BJ (cell line): ENCODE measurements at regions not wholly inside any gene's neighbourhood (a gene's known extent, or its start where the extent isn't known, plus 50 kb on each side); places are given as distances from the start of the nearest gene placed in this dataset.
A peak's percentile ranks its signal among the peaks of the same experiment; 100 is the strongest.

Experiments used
- CTCF ChIA-PET: fragments of 350-600 bp; formaldehyde crosslinking; extraction: SDS; loops from one replicate; lab custom pipeline; 2021; ENCODE audit warnings: antibody characterized with exemption, inconsistent platforms; lab: Yijun Ruan, JAX
- POLR2A ChIA-PET: fragments of 300-600 bp; sonication (Branson Sonifier 250); formaldehyde crosslinking; extraction: SDS; loops from one replicate; lab custom pipeline; 2021; ENCODE audit warnings: antibody characterized with exemption; lab: Charles Lee
- DNase-seq: peaks from one replicate; pipeline ENCODE4 v3.0.0-alpha.2; 2011; ENCODE audit warnings: low read depth
- H3K27me3 ChIP-seq: 2 replicates; pipeline ENCODE4 v1.6.0; 2011; ENCODE audit warnings: low read length; ENCODE audit not compliant: control insufficient read depth, insufficient read depth
- H3K36me3 ChIP-seq: 2 replicates; pipeline ENCODE4 v1.5.1; 2011; ENCODE audit warnings: low read length; ENCODE audit not compliant: control insufficient read depth, insufficient read depth
- H3K4me3 ChIP-seq: 2 replicates; pipeline ENCODE4 v1.5.1; 2011; ENCODE audit warnings: low read depth, mild to moderate bottlenecking, control low read depth, low read length
- CTCF ChIP-seq: IDR thresholded peaks from 2 replicates; pipeline ENCODE4 v1.5.1; 2011; ENCODE audit warnings: low read depth, mild to moderate bottlenecking, control low read depth, inconsistent platforms, low read length, moderate library complexity; ENCODE audit not compliant: insufficient read depth

GRCh38 chr11:8807544-8808225 is 103.3 kb upstream of the AKIP1 start:
- H3K36me3 ChIP-seq, result peaks cover 6% of the 10 kb centered on the region
- peak; percentile 68 for DNase-seq
- no peak for TF ChIP-seq CTCF
- peak overlapping the region; percentile 55 for H3K4me3 ChIP-seq
- ChIA-PET CTCF (interaction anchor here (1.1 to 1.5 kb wide), 9 partner anchors 8 to 118 kb away, joined by 3 to 5 read pairs (median 4); no protein-coding TSS in a partner anchor), POLR2A (interaction anchor here (0.6 kb wide), 3 partner anchors 88 to 1558 kb away, joined by 3 to 4 read pairs (median 3); no protein-coding TSS in a partner anchor)
- no peaks in the 10 kb centered on the region for H3K27me3 ChIP-seq

GRCh38 chr11:8808226-8808585 is 102.8 kb upstream of the AKIP1 start:
- Histone ChIP-seq H3K36me3 (peaks cover 6% of the 10 kb centered on the region), H3K4me3 (peak overlapping the region; percentile 55), H3K27me3 (no peaks in the 10 kb centered on the region)
- DNase-seq, result no peak
- ChIA-PET POLR2A (interaction anchor here (0.6 kb wide), 3 partner anchors 89 to 1558 kb away, joined by 3 to 4 read pairs (median 3); no protein-coding TSS in a partner anchor), CTCF (interaction anchor here (1.1 to 1.5 kb wide), 10 partner anchors 8 to 119 kb away, joined by 3 to 5 read pairs (median 4); no protein-coding TSS in a partner anchor)
- no peak for TF ChIP-seq CTCF

- TF ChIP-seq CTCF, result no peak
- H3K36me3 ChIP-seq, result 0 out of 2 replicates have a peak, but pooled peaks cover 1% of the 10 kb centered on the region
- ChIA-PET CTCF (interaction anchor here (1.2 to 4.0 kb wide), 7 partner anchors 9 to 150 kb away, joined by 3 to 19 read pairs (median 3); no protein-coding TSS in a partner anchor), POLR2A (interaction anchor here (0.6 to 1.4 kb wide), 5 partner anchors 31 to 127 kb away, joined by 3 to 11 read pairs (median 4); no protein-coding TSS in a partner anchor)
- H3K27me3 ChIP-seq, result no peaks in the 10 kb centered on the region
- peak overlapping the region; percentile 55 for H3K4me3 ChIP-seq
- no peak for DNase-seq
Measured at GRCh38 chr11:8809241-8809938, 101.6 kb upstream of the AKIP1 start.

GRCh38 chr11:8809939-8810539 is 101.0 kb upstream of the AKIP1 start:
- no peaks in the 10 kb centered on the region for H3K27me3 ChIP-seq
- POLR2A ChIA-PET, result interaction anchor here (0.6 to 1.4 kb wide), 7 partner anchors 31 to 151 kb away, joined by 3 to 11 read pairs (median 4); no protein-coding TSS in a partner anchor
- CTCF ChIA-PET, result interaction anchor here (0.6 to 4.0 kb wide), 9 partner anchors 11 to 156 kb away, joined by 3 to 19 read pairs (median 3); partner anchors contain the start of gene AKIP1
- no peak for TF ChIP-seq CTCF
- DNase-seq, result no peak
- H3K36me3 ChIP-seq, result 0 out of 2 replicates have a peak, but pooled peaks cover 1% of the 10 kb centered on the region
- peak overlapping the region; percentile 55 for H3K4me3 ChIP-seq
